ENCODE measurements at regions not wholly inside any gene's neighbourhood (a gene's known extent, or its start where the extent isn't known, plus 50 kb on each side); places are given as distances from the start of the nearest gene placed in this dataset.

GRCh38 chr2:60358476-60358875, 195.0 kb downstream of the BCL11A start:
- Histone ChIP-seq H3K36me3 (ENCODE audit: control insufficient read depth in 2 of 2, insufficient read depth in 2 of 2, low read length in 2 of 2) (no peaks in the 10 kb centered on the region), H3K9ac (ENCODE audit: low read length in 2 of 2) (no peak overlapping the region), H3K4me1 (ENCODE audit: control insufficient read depth, insufficient read depth, low read length) (no peaks in the 10 kb centered on the region), H3K27ac (ENCODE audit: low read length) (no peak overlapping the region), H3K4me3 (ENCODE audit: low read length in 2 of 2) (no peak overlapping the region), H3K27me3 (ENCODE audit: control insufficient read depth in 1 of 2, insufficient read depth in 2 of 2, low read length in 2 of 2) (no peaks in the 10 kb centered on the region), H3K9me3 (ENCODE audit: control insufficient read depth in 2 of 2, low read length in 2 of 2) (no peaks in the 10 kb centered on the region)

- no peaks in the 10 kb centered on the region for H3K4me1 ChIP-seq (ENCODE audit: control insufficient read depth, insufficient read depth, low read length)
- no peaks in the 10 kb centered on the region for H3K27me3 ChIP-seq (ENCODE audit: control insufficient read depth in 1 of 2, insufficient read depth in 2 of 2, low read length in 2 of 2)
- no peaks in the 10 kb centered on the region for H3K36me3 ChIP-seq (ENCODE audit: control insufficient read depth in 2 of 2, insufficient read depth in 2 of 2, low read length in 2 of 2)
- no peak overlapping the region for H3K4me3 ChIP-seq (ENCODE audit: low read length in 2 of 2)
- no peak overlapping the region for H3K9ac ChIP-seq (ENCODE audit: low read length in 2 of 2)
- no peaks in the 10 kb centered on the region for H3K9me3 ChIP-seq (ENCODE audit: control insufficient read depth in 2 of 2, low read length in 2 of 2)
- H3K27ac ChIP-seq (ENCODE audit: low read length): no peak overlapping the region
These were observed 195.5 kb downstream of the BCL11A start for GRCh38 chr2:60357996-60358395.

- H3K27ac ChIP-seq (ENCODE audit: low read length): no peak overlapping the region
These were observed 197.1 kb downstream of the BCL11A start for GRCh38 chr2:60356346-60356745.

GRCh38 chr2:60355849-60356261, 197.6 kb downstream of the BCL11A start:
- H3K27me3 ChIP-seq (ENCODE audit: control insufficient read depth in 1 of 2, insufficient read depth in 2 of 2, low read length in 2 of 2): no peaks in the 10 kb centered on the region
- no peaks in the 10 kb centered on the region for H3K36me3 ChIP-seq (ENCODE audit: control insufficient read depth in 2 of 2, insufficient read depth in 2 of 2, low read length in 2 of 2)
- no peak overlapping the region for H3K9ac ChIP-seq (ENCODE audit: low read length in 2 of 2)
- H3K4me1 ChIP-seq (ENCODE audit: control insufficient read depth, insufficient read depth, low read length): no peaks in the 10 kb centered on the region
- H3K27ac ChIP-seq (ENCODE audit: low read length): no peak overlapping the region
- no peaks in the 10 kb centered on the region for H3K9me3 ChIP-seq (ENCODE audit: control insufficient read depth in 2 of 2, low read length in 2 of 2)
- H3K4me3 ChIP-seq (ENCODE audit: low read length in 2 of 2): no peak overlapping the region

More at GRCh38 chr2:60356346-60356745, 197.1 kb downstream of the BCL11A start:
- Histone ChIP-seq H3K4me1 (ENCODE audit: control insufficient read depth, insufficient read depth, low read length) (no peaks in the 10 kb centered on the region), H3K27me3 (ENCODE audit: control insufficient read depth in 1 of 2, insufficient read depth in 2 of 2, low read length in 2 of 2) (no peaks in the 10 kb centered on the region), H3K9ac (ENCODE audit: low read length in 2 of 2) (no peak overlapping the region), H3K9me3 (ENCODE audit: control insufficient read depth in 2 of 2, low read length in 2 of 2) (no peaks in the 10 kb centered on the region), H3K4me3 (ENCODE audit: low read length in 2 of 2) (no peak overlapping the region), H3K36me3 (ENCODE audit: control insufficient read depth in 2 of 2, insufficient read depth in 2 of 2, low read length in 2 of 2) (no peaks in the 10 kb centered on the region)

GRCh38 chr2:60354713-60355112, 198.7 kb downstream of the BCL11A start:
- Histone ChIP-seq H3K9ac (ENCODE audit: low read length in 2 of 2) (no peak overlapping the region), H3K27me3 (ENCODE audit: control insufficient read depth in 1 of 2, insufficient read depth in 2 of 2, low read length in 2 of 2) (no peaks in the 10 kb centered on the region), H3K27ac (ENCODE audit: low read length) (no peak overlapping the region), H3K4me1 (ENCODE audit: control insufficient read depth, insufficient read depth, low read length) (no peaks in the 10 kb centered on the region), H3K36me3 (ENCODE audit: control insufficient read depth in 2 of 2, insufficient read depth in 2 of 2, low read length in 2 of 2) (no peaks in the 10 kb centered on the region), H3K4me3 (ENCODE audit: low read length in 2 of 2) (no peak overlapping the region), H3K9me3 (ENCODE audit: control insufficient read depth in 2 of 2, low read length in 2 of 2) (no peaks in the 10 kb centered on the region)

GRCh38 chr2:60353863-60354262, 199.6 kb downstream of the BCL11A start:
- Histone ChIP-seq H3K4me1 (ENCODE audit: control insufficient read depth, insufficient read depth, low read length) (no peaks in the 10 kb centered on the region), H3K9me3 (ENCODE audit: control insufficient read depth in 2 of 2, low read length in 2 of 2) (no peaks in the 10 kb centered on the region), H3K27ac (ENCODE audit: low read length) (no peak overlapping the region), H3K36me3 (ENCODE audit: control insufficient read depth in 2 of 2, insufficient read depth in 2 of 2, low read length in 2 of 2) (no peaks in the 10 kb centered on the region), H3K9ac (ENCODE audit: low read length in 2 of 2) (no peak overlapping the region), H3K27me3 (ENCODE audit: control insufficient read depth in 1 of 2, insufficient read depth in 2 of 2, low read length in 2 of 2) (no peaks in the 10 kb centered on the region), H3K4me3 (ENCODE audit: low read length in 2 of 2) (no peak overlapping the region)

GRCh38 chr2:60353406-60353800, 200.1 kb downstream of the BCL11A start:
- Histone ChIP-seq H3K27ac (ENCODE audit: low read length) (no peak overlapping the region), H3K4me3 (ENCODE audit: low read length in 2 of 2) (no peak overlapping the region)

GRCh38 chr2:60352491-60353405, 200.7 kb downstream of the BCL11A start:
- Histone ChIP-seq H3K4me3 (ENCODE audit: low read length in 2 of 2) (no peak overlapping the region), H3K9ac (ENCODE audit: low read length in 2 of 2) (no peak overlapping the region), H3K36me3 (ENCODE audit: control insufficient read depth in 2 of 2, insufficient read depth in 2 of 2, low read length in 2 of 2) (no peaks in the 10 kb centered on the region), H3K27me3 (ENCODE audit: control insufficient read depth in 1 of 2, insufficient read depth in 2 of 2, low read length in 2 of 2) (no peaks in the 10 kb centered on the region), H3K4me1 (ENCODE audit: control insufficient read depth, insufficient read depth, low read length) (no peaks in the 10 kb centered on the region), H3K9me3 (ENCODE audit: control insufficient read depth in 2 of 2, low read length in 2 of 2) (no peaks in the 10 kb centered on the region), H3K27ac (ENCODE audit: low read length) (no peak overlapping the region)

More at GRCh38 chr2:60353406-60353800, 200.1 kb downstream of the BCL11A start:
- H3K4me1 ChIP-seq (ENCODE audit: control insufficient read depth, insufficient read depth, low read length): no peaks in the 10 kb centered on the region
- no peaks in the 10 kb centered on the region for H3K27me3 ChIP-seq (ENCODE audit: control insufficient read depth in 1 of 2, insufficient read depth in 2 of 2, low read length in 2 of 2)
- H3K36me3 ChIP-seq (ENCODE audit: control insufficient read depth in 2 of 2, insufficient read depth in 2 of 2, low read length in 2 of 2): no peaks in the 10 kb centered on the region
- H3K9ac ChIP-seq (ENCODE audit: low read length in 2 of 2): no peak overlapping the region
- H3K9me3 ChIP-seq (ENCODE audit: control insufficient read depth in 2 of 2, low read length in 2 of 2): no peaks in the 10 kb centered on the region

- Histone ChIP-seq H3K4me1 (ENCODE audit: control insufficient read depth, insufficient read depth, low read length) (no peaks in the 10 kb centered on the region), H3K4me3 (ENCODE audit: low read length in 2 of 2) (no peak overlapping the region), H3K9me3 (ENCODE audit: control insufficient read depth in 2 of 2, low read length in 2 of 2) (no peaks in the 10 kb centered on the region), H3K27ac (ENCODE audit: low read length) (no peak overlapping the region), H3K27me3 (ENCODE audit: control insufficient read depth in 1 of 2, insufficient read depth in 2 of 2, low read length in 2 of 2) (no peaks in the 10 kb centered on the region), H3K9ac (ENCODE audit: low read length in 2 of 2) (no peak overlapping the region), H3K36me3 (ENCODE audit: control insufficient read depth in 2 of 2, insufficient read depth in 2 of 2, low read length in 2 of 2) (no peaks in the 10 kb centered on the region)
These were observed 201.7 kb downstream of the BCL11A start for GRCh38 chr2:60351802-60352201.

GRCh38 chr2:60351321-60351720, 202.1 kb downstream of the BCL11A start:
- Histone ChIP-seq H3K4me1 (ENCODE audit: control insufficient read depth, insufficient read depth, low read length) (no peaks in the 10 kb centered on the region), H3K9me3 (ENCODE audit: control insufficient read depth in 2 of 2, low read length in 2 of 2) (no peaks in the 10 kb centered on the region), H3K27ac (ENCODE audit: low read length) (no peak overlapping the region), H3K27me3 (ENCODE audit: control insufficient read depth in 1 of 2, insufficient read depth in 2 of 2, low read length in 2 of 2) (no peaks in the 10 kb centered on the region), H3K4me3 (ENCODE audit: low read length in 2 of 2) (no peak overlapping the region), H3K36me3 (ENCODE audit: control insufficient read depth in 2 of 2, insufficient read depth in 2 of 2, low read length in 2 of 2) (no peaks in the 10 kb centered on the region), H3K9ac (ENCODE audit: low read length in 2 of 2) (no peak overlapping the region)

GRCh38 chr2:60350791-60351190, 202.7 kb downstream of the BCL11A start:
- Histone ChIP-seq H3K27me3 (ENCODE audit: control insufficient read depth in 1 of 2, insufficient read depth in 2 of 2, low read length in 2 of 2) (no peaks in the 10 kb centered on the region), H3K4me3 (ENCODE audit: low read length in 2 of 2) (no peak overlapping the region), H3K4me1 (ENCODE audit: control insufficient read depth, insufficient read depth, low read length) (no peaks in the 10 kb centered on the region), H3K9ac (ENCODE audit: low read length in 2 of 2) (no peak overlapping the region), H3K27ac (ENCODE audit: low read length) (no peak overlapping the region), H3K36me3 (ENCODE audit: control insufficient read depth in 2 of 2, insufficient read depth in 2 of 2, low read length in 2 of 2) (no peaks in the 10 kb centered on the region), H3K9me3 (ENCODE audit: control insufficient read depth in 2 of 2, low read length in 2 of 2) (no peaks in the 10 kb centered on the region)
